Activated CD4-positive, alpha-beta T cell treated with anti-CD3 and anti-CD28 coated beads, Interleukin-10, Interleukin-2, amounts not matched to agents 100 ng/mL and 50 ng/mL, durations not matched to agents 16 hours and 8 hours (primary cell): ENCODE measurements at regions not wholly inside any gene's neighbourhood (a gene's known extent, or its start where the extent isn't known, plus 50 kb on each side); places are given as distances from the start of the nearest gene placed in this dataset.

Source experiments
- DNase-seq: peaks from one replicate; pipeline ENCODE4 v3.0.0-alpha.2; 2020

DNA sequence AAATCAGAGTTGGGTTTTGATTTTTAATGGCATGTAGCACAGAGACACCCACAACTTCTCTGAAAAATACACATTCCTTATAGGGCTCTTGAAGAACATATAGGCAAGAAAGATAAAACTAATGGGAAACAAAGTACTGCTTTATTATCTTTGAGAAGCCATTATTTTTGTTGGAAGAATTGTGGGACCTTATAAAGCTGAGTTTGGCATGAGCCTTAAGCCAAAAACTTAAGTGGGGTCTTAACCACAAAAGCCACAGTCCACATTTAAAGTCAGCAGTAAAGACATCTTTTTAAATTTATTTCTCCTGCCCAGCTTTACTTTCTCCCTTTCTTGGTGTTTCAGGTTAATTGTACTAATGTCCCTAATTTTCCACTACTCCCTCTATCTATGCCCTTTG is 1297.3 kb downstream of the C4orf33 start:
- DNase-seq, result no peak

DNA sequence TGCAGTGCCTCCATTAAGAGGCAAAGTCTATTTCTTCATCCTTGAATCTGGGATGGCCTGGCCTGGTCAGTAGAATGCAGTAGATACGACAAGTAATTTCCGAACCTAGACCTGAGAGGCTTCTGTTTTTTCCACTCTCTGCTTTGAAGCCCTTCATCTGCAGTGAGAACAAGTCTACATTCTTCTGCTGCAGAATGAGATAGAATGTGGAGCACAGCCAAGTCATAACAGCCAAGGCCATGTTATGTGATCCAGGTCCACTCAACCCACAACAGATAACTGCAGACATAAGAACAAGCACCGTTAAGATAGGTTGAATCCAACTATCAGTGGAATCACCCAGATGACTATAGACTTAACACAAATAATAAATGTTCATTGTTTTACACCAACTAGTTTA is 1297.7 kb downstream of the C4orf33 start:
- DNase-seq, result no peak

DNA sequence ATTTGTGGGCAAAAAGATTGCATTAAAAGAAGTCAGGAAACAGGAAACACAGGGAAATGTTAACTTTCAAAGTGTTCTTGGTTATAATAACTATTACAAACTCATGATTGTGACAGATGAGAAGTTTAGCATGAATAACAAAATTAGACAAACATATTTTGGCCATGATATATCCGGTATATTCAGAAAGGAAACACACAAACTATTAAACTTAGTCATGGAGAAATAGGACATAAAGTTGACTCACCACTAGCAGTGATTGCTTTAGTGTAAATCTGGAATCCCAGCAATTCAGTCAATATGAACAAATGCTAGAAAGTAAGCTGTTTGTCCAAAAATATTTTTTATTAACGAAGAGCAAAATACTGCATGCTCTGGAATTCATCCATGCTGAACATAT is 1299.9 kb downstream of the C4orf33 start:
- DNase-seq, result no peak

DNA sequence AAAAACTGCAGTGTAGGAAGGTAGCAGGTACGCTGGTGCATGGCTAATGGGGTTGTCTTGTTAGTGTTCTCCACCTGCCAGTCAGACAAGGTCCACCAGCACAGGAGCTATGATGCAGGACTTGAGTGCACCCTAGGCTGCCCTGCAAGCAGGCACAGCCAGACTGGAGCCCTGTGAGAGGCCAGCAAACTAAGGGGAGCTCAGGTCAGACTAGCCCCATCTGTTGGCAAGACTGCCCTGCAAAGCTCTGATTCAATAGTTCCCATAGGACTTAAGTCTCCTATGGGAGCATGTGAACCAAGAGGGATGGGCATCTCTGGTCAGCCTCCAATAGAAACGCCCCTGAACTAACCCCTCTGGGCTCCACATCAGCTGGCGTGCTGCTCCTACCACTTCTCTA is 1307.3 kb downstream of the C4orf33 start:
- DNase-seq, result no peak

DNA sequence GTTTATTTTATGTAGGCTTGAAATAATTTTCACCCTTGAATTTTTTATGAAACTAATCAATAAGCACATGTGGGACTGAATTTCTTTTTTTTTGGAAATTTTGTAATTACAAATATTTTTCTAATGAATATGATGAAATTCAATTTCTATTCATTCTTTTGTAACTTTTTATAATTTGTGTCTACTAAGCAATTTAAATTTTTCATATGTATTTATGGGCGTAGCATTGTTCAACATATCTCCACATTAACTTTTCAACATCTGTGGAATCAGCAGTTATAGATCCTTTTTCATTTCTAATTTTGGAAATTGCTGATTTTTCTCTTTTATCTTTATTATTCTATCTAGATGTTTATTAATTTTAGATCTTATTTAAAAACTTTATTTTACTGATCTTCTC is 1320.3 kb downstream of the C4orf33 start:
- DNase-seq, result no peak

DNA sequence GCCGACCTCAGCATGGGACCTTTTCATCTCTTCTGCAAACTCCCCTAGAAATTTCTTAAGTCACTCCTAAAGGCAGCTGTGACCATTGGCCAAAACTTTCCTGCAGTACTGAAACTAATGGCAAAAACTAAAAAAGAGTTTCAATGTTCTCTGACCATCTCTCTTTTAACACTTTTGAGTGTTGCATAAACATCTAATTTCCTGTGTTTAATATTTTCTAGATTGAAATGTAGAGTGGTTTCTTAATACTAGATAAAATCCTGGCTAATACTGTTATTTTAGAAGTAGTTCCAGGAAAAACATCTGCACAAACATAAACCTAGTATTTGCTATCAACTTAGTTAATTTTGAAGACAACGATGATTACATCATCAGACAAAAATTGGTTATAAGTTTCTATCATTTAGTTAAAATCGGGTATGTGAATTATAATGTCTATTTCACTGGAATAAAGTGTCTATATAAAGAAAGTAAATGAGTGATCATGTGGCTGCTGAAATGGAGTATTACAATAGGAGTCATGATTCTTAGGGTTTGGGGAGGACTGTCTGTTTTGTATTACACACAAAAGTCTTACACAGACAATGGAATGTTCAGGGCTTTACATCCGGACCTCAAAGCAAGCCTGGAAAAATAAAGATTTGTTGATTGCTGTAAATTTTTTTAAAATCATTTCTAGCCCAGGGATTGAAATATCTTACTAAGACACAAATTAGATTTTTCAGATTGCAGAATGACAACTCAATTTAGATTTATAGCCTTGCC is 1323.4 kb downstream of the C4orf33 start:
- no peak for DNase-seq

DNA sequence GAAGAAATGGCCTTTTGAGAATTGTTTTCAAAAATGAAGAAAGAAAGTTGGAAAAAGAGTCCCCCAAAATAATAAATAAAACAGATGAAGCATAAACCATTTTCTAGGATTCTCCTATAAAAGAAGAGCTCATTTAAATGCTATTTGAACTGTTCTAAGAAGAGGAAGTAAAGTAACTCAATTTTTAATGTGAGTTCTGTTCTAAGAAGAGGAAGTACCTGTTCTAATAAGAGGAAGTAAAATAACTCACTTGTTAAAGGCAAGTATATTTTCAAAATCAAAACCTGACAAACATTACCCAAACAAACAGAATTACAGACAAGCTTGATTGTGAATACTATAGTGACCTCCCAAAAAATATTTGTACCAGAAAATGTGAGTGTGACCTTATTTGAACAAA is 1326.3 kb downstream of the C4orf33 start:
- no peak for DNase-seq

DNA sequence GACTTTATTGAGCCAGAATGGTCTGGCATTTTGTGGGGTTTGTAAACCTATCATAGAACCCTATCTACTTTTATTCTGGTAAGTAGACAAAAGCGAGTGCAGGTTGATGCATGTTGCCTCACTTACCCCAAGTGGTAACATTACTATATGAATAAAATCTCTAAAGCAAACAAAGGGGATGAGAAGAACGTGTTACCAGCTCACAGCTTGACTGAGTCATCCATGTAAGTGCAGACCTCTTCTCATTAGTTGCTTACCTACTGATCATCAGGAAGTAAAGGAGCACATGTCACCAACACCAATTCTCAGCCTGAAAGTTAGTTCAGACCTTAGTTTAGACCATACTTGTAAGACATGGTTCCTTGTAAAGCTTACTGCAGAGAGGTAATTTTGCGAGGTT is 1328.3 kb downstream of the C4orf33 start:
- no peak for DNase-seq

DNA sequence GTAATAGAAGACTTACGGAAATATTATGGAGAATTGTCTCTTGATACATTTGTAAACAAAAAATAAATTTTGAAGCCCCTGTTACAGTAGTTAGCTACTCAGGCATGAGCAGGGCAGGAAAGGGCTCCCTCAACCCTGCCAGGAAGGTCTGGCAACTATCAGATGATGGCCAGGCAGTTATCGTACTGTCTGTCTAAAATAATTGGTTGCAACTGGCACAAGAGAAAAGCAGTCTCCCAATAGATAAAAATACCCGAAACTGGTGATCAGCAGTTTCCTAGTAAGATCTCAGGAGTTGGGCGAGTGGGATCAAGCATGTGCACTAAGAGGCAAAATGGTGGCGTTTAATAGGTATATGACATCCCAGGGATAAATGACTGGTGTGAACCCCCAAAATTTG is 1336.3 kb downstream of the C4orf33 start:
- DNase-seq, result no peak

DNA sequence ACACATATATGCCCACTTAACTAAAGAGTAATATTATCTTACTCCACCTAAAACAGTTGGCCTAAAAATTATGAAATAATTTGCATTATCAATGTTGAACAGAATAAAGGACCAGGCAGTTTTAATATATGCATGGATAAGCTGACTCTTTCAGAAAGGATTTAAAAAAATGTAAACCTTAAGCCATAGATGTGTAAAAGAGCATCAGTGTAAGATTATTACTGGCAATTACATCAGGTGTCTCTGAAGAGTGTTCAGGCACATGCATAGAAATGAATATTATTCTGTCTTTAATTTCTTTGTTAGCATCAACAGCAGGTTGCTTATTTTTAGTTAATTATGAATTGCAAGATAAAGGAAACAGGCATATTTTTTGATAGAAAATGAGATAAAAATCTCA is 1353.8 kb downstream of the C4orf33 start:
- no peak for DNase-seq

DNA sequence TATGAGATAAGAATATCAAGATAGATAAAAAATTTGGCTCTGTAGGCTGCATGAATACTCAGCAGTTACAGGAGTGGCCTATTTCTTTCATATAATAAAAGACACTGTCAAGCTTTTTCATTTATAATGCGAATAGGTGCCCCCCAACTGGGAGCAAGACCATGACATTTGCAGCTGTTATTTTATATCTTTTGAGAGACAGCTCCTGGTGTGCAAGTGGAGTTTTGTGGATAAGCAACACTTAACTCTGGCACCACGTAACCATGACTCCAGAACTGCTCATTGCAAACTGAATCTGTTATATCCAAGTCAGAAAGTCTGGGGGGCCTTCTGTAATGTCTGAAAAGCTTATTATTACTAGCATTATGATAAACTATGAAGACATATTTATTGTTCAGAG is 1372.4 kb downstream of the C4orf33 start:
- DNase-seq, result no peak

DNA sequence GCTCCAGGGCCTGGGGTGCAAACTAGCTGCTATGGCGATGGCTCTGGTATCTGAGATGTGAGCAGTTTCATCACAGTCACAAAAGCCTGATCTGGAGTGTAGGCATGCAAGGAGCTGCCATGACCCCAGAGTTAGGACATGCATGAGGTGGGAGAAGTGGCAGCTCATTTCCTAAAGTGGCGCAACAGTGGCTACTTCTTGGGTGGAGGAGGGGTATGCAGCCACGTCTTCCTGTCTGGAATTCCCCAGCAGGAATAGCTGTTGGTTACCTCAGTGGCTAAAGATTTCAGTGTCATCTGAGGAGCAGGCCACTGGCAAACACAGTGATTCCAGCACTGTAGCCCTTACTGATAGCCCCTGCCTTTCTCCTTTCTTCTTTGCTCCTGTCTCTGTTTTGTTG is 1382.5 kb downstream of the C4orf33 start:
- DNase-seq, result no peak

DNA sequence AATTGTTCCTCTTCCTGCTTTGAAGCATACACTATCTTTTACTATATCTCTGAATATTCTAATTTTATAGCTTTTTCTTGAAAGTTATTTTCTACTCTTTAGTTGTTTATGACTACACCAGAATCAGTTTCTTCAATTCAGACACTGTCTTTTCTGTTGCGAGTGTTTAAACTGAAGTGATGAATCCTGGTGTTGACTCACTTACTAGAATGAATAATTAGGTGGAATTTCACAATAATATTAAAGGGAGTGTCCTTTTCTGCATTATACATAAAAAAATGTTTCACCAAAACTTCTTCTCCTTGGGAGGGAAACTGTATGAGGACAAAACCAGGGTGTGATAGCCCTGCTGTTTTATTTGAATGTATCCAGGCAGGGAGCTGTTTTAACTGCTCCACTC is 1383.1 kb downstream of the C4orf33 start:
- DNase-seq, result no peak

DNA sequence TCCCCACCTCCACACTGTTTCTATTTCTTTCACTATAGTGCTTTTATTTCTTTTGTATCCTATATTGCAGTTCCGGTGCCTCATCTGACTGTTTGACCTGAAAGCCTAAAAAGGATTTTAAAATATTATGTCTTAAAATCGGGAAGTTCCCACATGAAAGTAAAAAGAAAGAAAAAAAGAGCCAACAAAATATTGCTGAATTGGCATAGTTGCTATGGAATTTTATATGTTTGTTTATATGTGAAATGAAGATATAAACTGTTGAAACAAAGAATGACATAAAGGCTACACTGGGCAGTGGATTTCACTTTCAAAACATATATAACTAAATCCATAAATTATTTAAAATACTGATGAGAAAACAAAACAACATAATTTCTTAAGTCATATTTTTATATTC is 1383.7 kb downstream of the C4orf33 start:
- DNase-seq, result no peak

DNA sequence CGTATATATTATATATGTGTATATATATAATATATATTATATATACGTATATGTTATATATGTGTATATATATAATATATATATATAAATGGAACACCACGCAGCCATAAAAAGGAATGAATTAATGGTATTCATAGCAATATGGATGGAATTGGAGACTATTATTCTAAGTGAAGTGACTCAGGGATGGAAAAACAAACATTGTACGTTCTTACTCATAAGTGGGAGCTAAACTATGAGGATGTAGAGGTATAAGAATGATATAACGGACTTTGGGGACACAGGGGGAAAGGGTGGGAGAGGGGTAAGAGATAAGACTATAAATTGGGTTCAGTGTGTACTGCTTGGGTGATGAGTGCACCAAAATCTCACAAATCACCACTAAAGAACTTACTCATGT is 1388.9 kb downstream of the C4orf33 start:
- no peak for DNase-seq

DNA sequence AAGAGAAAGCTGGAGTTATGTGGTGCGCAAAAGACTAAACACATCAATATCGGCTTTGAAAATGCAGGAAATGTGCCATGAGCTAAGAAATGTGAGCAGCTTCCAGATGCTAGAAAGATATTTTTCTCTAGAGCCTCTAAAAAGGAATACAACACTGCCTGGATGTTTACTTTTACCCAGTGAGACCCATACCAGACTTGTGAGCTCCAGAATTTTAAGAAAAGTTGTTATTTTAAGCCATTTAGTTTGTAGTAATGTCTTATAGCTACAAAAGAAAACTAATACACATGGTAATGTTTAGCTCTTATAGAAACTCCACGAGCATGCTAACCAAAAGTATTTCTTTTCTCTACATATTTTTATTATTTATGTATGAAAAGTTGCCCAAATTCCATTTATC is 1389.4 kb downstream of the C4orf33 start:
- no peak for DNase-seq

DNA sequence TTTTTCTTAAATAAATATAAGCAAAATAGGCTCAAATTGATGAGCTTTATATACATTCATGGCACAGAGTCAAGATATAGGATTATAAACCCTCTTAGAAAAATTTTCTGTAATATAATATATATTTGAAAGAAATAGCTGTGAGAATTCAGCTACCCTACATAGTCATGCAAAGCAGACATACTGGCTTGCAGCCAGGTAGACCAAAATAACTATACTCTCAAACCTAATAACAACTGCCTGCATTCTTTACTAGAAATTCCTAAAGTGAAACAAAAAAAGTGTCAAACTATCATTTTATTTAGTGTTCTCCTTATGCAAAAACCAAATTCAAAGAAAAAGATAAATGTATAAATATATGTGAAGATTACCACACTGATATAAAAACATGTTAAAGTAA is 1390.2 kb downstream of the C4orf33 start:
- no peak for DNase-seq

DNA sequence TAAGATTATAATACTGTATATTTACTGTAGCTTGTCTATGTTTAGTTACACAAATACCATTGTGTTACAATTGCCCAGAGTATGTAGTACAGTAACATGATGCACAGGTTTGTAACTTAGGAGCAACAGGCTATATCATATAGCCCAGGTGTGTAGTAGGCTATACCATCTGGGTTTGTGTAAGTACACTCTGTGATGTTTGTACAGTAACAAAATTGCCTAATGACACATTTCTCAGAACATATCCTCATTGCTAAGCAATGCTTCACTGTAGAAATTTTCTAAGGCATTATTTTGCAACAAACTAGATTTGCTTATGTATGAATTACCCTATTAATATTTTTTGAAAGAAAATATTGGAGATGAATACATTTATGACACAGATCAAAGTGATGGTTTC is 1390.9 kb downstream of the C4orf33 start:
- DNase-seq, result no peak

DNA sequence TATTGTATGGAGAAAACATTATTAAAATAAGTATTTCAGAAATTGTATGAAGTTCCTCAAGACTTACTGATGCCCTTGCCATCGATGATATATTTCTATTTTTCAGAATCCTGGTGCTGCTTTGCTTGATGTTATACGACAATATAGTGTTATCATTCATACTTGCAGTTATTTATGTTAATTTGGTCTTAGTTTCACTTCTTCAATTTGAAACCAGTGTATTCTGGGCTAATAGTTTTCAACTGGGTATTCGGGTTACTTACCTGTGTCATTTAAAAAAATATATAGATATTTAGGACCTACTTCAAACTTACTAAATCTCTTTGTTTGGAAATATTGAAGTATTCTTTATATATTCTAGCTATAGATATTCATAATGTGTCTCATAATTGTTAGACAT is 1414.7 kb downstream of the C4orf33 start:
- no peak for DNase-seq

DNA sequence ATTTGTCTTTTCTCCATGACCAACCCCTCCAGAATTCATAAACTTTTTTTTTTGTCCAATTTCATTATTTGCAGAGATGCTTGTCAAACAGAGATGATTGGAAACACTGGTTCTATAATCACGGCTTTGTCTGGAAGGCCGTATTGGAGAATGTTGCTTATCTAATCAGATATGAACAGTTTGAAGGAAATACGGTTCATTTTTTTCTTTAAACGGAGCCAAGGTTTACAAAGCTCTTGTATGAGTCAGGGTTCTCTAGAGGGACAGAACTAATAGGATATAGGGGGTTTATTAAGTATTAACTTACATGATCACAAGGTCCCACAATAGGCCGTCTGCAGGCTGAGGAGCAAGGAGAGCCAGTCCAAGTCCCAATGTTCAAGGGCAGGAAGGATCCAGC is 1415.8 kb downstream of the C4orf33 start:
- no peak for DNase-seq

DNA sequence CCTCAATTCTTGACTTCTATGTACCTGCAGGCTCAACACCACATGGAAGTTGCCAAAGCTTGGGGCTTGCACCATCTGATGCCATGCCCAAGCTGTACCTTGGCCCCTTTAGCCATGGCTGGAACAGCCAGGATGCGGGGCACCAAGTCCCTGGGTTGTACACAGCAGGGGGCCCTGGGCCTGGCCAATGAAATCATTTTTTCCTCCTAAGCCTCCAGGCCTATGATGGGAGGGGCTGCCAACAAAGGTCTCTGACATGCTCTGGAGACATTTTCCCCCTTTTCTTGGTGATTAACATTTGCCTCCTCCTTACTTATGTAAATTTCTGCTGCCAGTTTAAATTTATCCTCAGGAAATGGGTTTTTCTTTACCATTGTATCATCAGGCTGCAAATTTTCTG is 1428.1 kb downstream of the C4orf33 start:
- no peak for DNase-seq

DNA sequence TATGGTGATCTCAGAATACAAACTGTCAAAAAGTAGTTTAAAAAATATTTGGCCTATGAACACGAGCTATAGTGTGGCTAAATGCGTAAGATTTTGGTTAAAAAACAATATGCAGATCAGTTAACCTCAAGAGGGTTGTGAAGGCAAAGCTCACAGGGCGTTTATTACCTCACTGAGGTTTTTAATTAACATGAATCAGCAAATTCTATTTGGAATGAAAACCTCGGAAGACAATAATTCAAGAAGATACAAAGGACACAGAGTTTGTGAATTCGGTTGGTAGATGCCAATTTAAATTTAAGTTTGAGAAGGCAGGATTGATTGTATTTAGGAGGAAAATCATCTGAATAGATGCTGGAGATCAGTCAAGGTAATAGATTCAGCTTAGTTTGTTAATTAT is 1434.6 kb downstream of the C4orf33 start:
- DNase-seq, result no peak

DNA sequence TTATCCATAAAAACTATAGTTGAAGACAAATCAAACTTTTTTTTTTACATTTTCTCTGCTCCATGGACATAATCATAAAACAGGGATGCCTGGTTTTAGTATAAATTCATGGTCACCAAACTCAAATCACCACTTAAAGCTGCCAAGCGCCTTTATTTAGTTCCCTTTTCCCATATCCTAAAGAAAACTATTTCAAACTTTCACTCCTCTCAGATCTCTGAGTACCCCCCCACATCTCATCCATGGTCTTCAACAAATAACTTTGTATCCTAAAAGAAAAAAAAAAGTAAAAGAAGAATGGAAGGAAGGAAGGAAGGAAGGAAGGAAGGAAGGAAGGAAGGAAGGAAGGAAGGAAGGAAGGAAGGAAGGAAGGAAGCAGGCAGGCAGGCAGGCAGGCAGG is 1438.7 kb downstream of the C4orf33 start:
- no peak for DNase-seq

DNA sequence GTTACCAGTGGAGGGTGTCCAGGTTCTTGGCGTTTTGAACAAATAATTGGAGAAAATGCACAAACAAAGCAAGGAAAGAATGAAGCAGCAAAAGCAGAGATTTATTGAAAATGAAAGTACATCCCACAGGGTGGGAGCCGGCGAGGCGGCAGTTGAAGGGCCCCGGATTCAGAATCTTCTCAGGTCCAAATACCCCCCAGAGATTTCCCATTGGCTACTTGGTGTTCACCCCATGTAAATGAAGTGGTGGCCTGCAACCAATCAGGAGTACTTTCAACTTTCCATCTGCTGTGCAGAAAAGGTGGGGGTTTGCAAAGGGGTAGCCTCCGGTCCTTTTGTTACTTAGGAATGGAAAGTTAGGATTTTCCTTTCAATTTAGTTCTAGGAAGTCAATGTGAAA is 1447.0 kb downstream of the C4orf33 start:
- DNase-seq, result no peak

DNA sequence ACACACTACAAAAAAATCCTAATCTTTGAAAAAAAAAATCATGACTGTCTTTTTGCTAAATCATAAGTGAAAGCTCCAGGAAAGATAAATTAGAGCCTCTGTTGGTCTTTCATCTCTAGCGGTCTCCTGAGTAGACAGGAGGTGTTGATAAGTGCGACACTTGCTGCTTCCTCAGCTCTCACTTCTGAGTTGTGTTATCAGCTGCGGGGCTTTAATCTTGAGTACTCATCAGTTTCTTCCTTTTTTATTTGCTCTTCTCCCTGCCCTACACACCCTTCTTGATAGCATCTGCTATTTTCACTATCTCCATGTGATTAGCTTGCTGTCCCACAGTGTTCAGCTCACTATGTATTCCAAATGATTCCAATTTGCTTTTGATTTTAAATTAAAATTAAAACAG is 1449.2 kb downstream of the C4orf33 start:
- DNase-seq, result no peak

DNA sequence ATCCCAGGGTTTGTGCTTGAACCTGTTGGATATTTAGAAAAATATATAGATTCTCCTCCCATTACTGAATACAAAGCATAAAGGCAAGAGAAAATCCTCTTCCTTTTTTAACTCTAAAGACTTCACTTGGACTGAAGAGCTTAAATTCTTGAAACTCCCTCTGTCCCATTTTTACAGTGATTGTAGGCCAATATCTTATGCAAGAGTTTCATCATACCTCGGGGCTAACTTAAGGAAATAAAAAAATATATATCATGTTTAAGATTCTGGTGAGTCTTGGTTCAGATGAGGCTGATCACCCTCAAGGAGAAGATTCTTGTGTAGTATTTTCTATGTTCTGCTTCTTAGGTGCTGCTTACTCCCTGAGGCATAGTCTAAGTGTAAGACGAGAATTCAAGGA is 1449.6 kb downstream of the C4orf33 start:
- DNase-seq, result no peak
